H1 (cell line): ENCODE measurements at regions not wholly inside any gene's neighbourhood (a gene's known extent, or its start where the extent isn't known, plus 50 kb on each side); places are given as distances from the start of the nearest gene placed in this dataset.

Experiments used
- CTCF ChIA-PET: fragments of 300-600 bp; sonication (Branson Sonifier 250); formaldehyde crosslinking; loops from one replicate; lab custom pipeline; 2021; ENCODE audit not compliant: partially characterized antibody; lab: Charles Lee
- POLR2A ChIA-PET: fragments of 300-600 bp; sonication (Branson Sonifier 250); formaldehyde crosslinking; loops from one replicate; lab custom pipeline; 2021; ENCODE audit warnings: inconsistent platforms; ENCODE audit not compliant: partially characterized antibody; lab: Charles Lee
- DNase-seq, 2 experiments: peaks; one replicate each; pipeline versions ENCODE4 v3.0.0 to v3.0.0-alpha.2; 2010 to 2022; ENCODE audit warnings: low spot score in 2 of 2, low read depth in 1 of 2, mixed read lengths in 1 of 2
- FAIRE-seq: peaks from 2 replicates; lab custom pipeline; 2011; peaks lifted over from hg19 to GRCh38; lab: Jason Lieb, UNC
- H2AFZ ChIP-seq: 2 replicates; pipeline ENCODE4 v1.8.1; 2012; ENCODE audit warnings: low read length, inconsistent platforms
- H2AK5ac ChIP-seq: 2 replicates; pipeline ENCODE4 v1.6.1; 2013; ENCODE audit warnings: low read depth, low read length
- H2BK120ac ChIP-seq: replicated peaks from 2 replicates; pipeline ENCODE3; 2013; ENCODE audit warnings: low read depth, low read length, inconsistent platforms
- H2BK12ac ChIP-seq: 2 replicates; pipeline ENCODE4 v1.6.1; 2013; ENCODE audit warnings: low read depth, low read length
- H2BK15ac ChIP-seq: 2 replicates; pipeline ENCODE4 v1.6.1; 2013; ENCODE audit warnings: low read length
- H2BK20ac ChIP-seq: 2 replicates; pipeline ENCODE4 v1.6.1; 2013; ENCODE audit warnings: low read length
- H2BK5ac ChIP-seq: 2 replicates; pipeline ENCODE4 v1.6.1; 2013; ENCODE audit warnings: low read depth, low read length
- H3K14ac ChIP-seq: 2 replicates; pipeline ENCODE4 v1.6.1; 2013; ENCODE audit warnings: inconsistent platforms; ENCODE audit not compliant: insufficient read length
- H3K18ac ChIP-seq: 2 replicates; pipeline ENCODE4 v1.6.1; 2013; ENCODE audit warnings: low read length; ENCODE audit errors: extremely low read depth
- H3K23ac ChIP-seq: 2 replicates; pipeline ENCODE4 v1.6.1; 2013; ENCODE audit warnings: inconsistent platforms; ENCODE audit not compliant: insufficient read length
- H3K23me2 ChIP-seq: 2 replicates; pipeline ENCODE4 v1.6.1; 2013; ENCODE audit warnings: low read depth, low read length
- H3K27ac ChIP-seq: 2 replicates; pipeline ENCODE4 v1.6.1; 2011; ENCODE audit warnings: low read depth, low read length, inconsistent platforms
- H3K27me3 ChIP-seq, 4 experiments: replicated peaks in 1 of 4; 1 replicate in 1 of 4; 2 replicates in 3 of 4; pipeline versions ENCODE4 v1.6.1 to v1.8.1; 2011 to 2013; ENCODE audit warnings: low read length in 3 of 4, mild to moderate bottlenecking in 3 of 4, inconsistent platforms in 2 of 4, mixed read lengths in 2 of 4, moderate library complexity in 1 of 4; ENCODE audit not compliant: control insufficient read depth in 3 of 4, insufficient read depth in 3 of 4; ENCODE audit errors: extremely low read depth in 1 of 4
- H3K36me3 ChIP-seq, 4 experiments: 2 replicates each; pipeline versions ENCODE4 v1.6.1 to v1.8.1; 2011 to 2013; ENCODE audit warnings: mild to moderate bottlenecking in 4 of 4, low read length in 3 of 4, moderate library complexity in 2 of 4, control low read depth in 1 of 4, inconsistent platforms in 1 of 4; ENCODE audit not compliant: insufficient read depth in 4 of 4, control insufficient read depth in 2 of 4
- H3K4ac ChIP-seq: replicated peaks from 2 replicates; pipeline ENCODE3; 2013; ENCODE audit warnings: low read length, low read depth, mixed read lengths, inconsistent platforms; ENCODE audit not compliant: insufficient read length
- H3K4me1 ChIP-seq, 4 experiments: replicated peaks in 1 of 4; 1 replicate in 1 of 4; 2 replicates in 3 of 4; pipeline versions ENCODE4 v1.6.1 to v1.8.1; 2011 to 2013; ENCODE audit warnings: low read length in 3 of 4, inconsistent platforms in 2 of 4, mixed read lengths in 1 of 4; ENCODE audit not compliant: insufficient read depth in 4 of 4, control insufficient read depth in 3 of 4
- H3K4me2 ChIP-seq, 2 experiments: 2 replicates each; pipeline versions ENCODE4 v1.6.1 to v1.8.1; 2011 to 2013; ENCODE audit warnings: low read depth in 2 of 2, low read length in 2 of 2, control low read depth in 1 of 2, inconsistent platforms in 1 of 2, mild to moderate bottlenecking in 1 of 2; ENCODE audit not compliant: insufficient read depth in 1 of 2
- H3K4me3 ChIP-seq, 4 experiments: fragments of 200-600, 300-600 bp in 1 of 4; sonication (generic), shearing (Covaris generic), sonication (Bioruptor Twin) in 1 of 4; 2 replicates each; pipeline versions ENCODE4 v1.5.1 to v1.8.1; 2011 to 2016; ENCODE audit warnings: low read length in 4 of 4, low read depth in 3 of 4, control low read depth in 2 of 4, inconsistent platforms in 2 of 4, mild to moderate bottlenecking in 2 of 4, mixed read lengths in 1 of 4, moderate library complexity in 1 of 4; ENCODE audit not compliant: insufficient read depth in 2 of 4; ENCODE audit errors: extremely low read depth in 1 of 4
- H3K56ac ChIP-seq: replicated peaks from 2 replicates; pipeline ENCODE3; 2013; ENCODE audit warnings: low read depth, mild to moderate bottlenecking, mixed read lengths, low read length, inconsistent platforms; ENCODE audit not compliant: insufficient read length
- H3K79me1 ChIP-seq: 2 replicates; pipeline ENCODE4 v1.6.1; 2013; ENCODE audit warnings: low read depth, low read length, control low read depth
- H3K79me2 ChIP-seq, 2 experiments: 2 replicates each; pipeline versions ENCODE4 v1.6.1 to v1.8.1; 2012 to 2013; ENCODE audit warnings: low read length in 2 of 2, mild to moderate bottlenecking in 2 of 2, inconsistent platforms in 1 of 2; ENCODE audit not compliant: insufficient read depth in 2 of 2, control insufficient read depth in 1 of 2
- H3K9ac ChIP-seq, 4 experiments: replicated peaks in 1 of 4; 1 replicate in 1 of 4; 2 replicates in 3 of 4; pipeline versions ENCODE4 v1.6.1 to v1.8.1; 2011 to 2013; ENCODE audit warnings: low read depth in 3 of 4, low read length in 3 of 4, control low read depth in 2 of 4, mild to moderate bottlenecking in 2 of 4, moderate library complexity in 2 of 4, inconsistent platforms in 1 of 4; ENCODE audit errors: extremely low read depth in 1 of 4
- H3K9me3 ChIP-seq, 2 experiments: 2 replicates each; pipeline versions ENCODE4 v1.6.1 to v1.8.1; 2012 to 2013; ENCODE audit warnings: mild to moderate bottlenecking in 2 of 2, moderate library complexity in 2 of 2, control low read depth in 1 of 2, inconsistent platforms in 1 of 2, low read depth in 1 of 2, low read length in 1 of 2, mixed read lengths in 1 of 2; ENCODE audit not compliant: insufficient read depth in 2 of 2
- H4K20me1 ChIP-seq, 2 experiments: replicated peaks in 1 of 2; 2 replicates each; pipeline versions ENCODE3 to v1.8.1; 2011 to 2013; ENCODE audit warnings: inconsistent platforms in 2 of 2, low read length in 2 of 2, mild to moderate bottlenecking in 1 of 2; ENCODE audit not compliant: insufficient read depth in 2 of 2, control insufficient read depth in 1 of 2
- H4K5ac ChIP-seq: 2 replicates; pipeline ENCODE4 v1.6.1; 2013; ENCODE audit warnings: low read length, low read depth, mixed read lengths, inconsistent platforms; ENCODE audit not compliant: insufficient read length
- H4K8ac ChIP-seq: 2 replicates; pipeline ENCODE4 v1.8.0; 2013; ENCODE audit warnings: mild to moderate bottlenecking, moderate library complexity, low read length, inconsistent platforms; ENCODE audit not compliant: insufficient read depth; ENCODE audit errors: extremely low read depth
- H4K91ac ChIP-seq: replicated peaks from 2 replicates; pipeline ENCODE3; 2013; ENCODE audit warnings: low read length, mixed read lengths, inconsistent platforms; ENCODE audit not compliant: insufficient read length
- ASH2L ChIP-seq: fragments of 200-600, 300-600 bp; sonication (generic); IDR thresholded peaks from one replicate; pipeline ENCODE4 v1.7.1; 2017; ENCODE audit warnings: low read length
- ATF3 ChIP-seq: IDR thresholded peaks from 2 replicates; pipeline ENCODE4 v1.6.1; 2011; ENCODE audit warnings: low read depth, mild to moderate bottlenecking, low read length; ENCODE audit not compliant: insufficient read depth
- BACH1 ChIP-seq: IDR thresholded peaks from 2 replicates; pipeline ENCODE4 v1.6.1; 2012; ENCODE audit warnings: low read length, improper control_type of control experiment
- BCL11A ChIP-seq, 2 experiments: IDR thresholded peaks; one replicate each; pipeline ENCODE4 v1.6.1; 2011; ENCODE audit warnings: low read depth in 2 of 2, low read length in 2 of 2, mild to moderate bottlenecking in 2 of 2
- BRCA1 ChIP-seq: IDR thresholded peaks from 2 replicates; pipeline ENCODE4 v1.6.1; 2012; ENCODE audit warnings: low read depth, low read length, improper control_type of control experiment
- CTBP2 ChIP-seq: IDR thresholded peaks from 2 replicates; pipeline ENCODE4 v1.7.0; 2011; ENCODE audit warnings: borderline replicate concordance, mild to moderate bottlenecking, moderate library complexity, mixed read lengths, low read length; ENCODE audit not compliant: insufficient read depth, insufficient read length
- EP300 ChIP-seq, 2 experiments: IDR thresholded peaks; 1 replicate in 1 of 2; 2 replicates in 1 of 2; pipeline ENCODE4 v1.6.1; 2011 to 2012; ENCODE audit warnings: low read depth in 2 of 2, low read length in 2 of 2, mild to moderate bottlenecking in 2 of 2, borderline replicate concordance in 1 of 2, inconsistent platforms in 1 of 2, moderate library complexity in 1 of 2
- FOSL1 ChIP-seq: IDR thresholded peaks from 2 replicates; pipeline ENCODE4 v1.6.1; 2011; ENCODE audit warnings: mild to moderate bottlenecking, low read depth, low read length, moderate library complexity; ENCODE audit not compliant: insufficient read depth
- MAX ChIP-seq: IDR thresholded peaks from 2 replicates; pipeline ENCODE4 v1.6.1; 2012; ENCODE audit warnings: inconsistent platforms
- PHF8 ChIP-seq: fragments of 200-600 bp; sonication (generic); conservative IDR thresholded peaks from 2 replicates; pipeline ENCODE4 v1.7.1; 2012; ENCODE audit warnings: low read depth, mild to moderate bottlenecking, inconsistent platforms, low read length, moderate library complexity
- RAD21 ChIP-seq, 2 experiments: IDR thresholded peaks in 1 of 2; conservative IDR thresholded peaks in 1 of 2; 2 replicates each; pipeline ENCODE4 v1.6.1; 2011; ENCODE audit warnings: low read depth in 2 of 2, low read length in 2 of 2, improper control_type of control experiment in 1 of 2, inconsistent platforms in 1 of 2, mild to moderate bottlenecking in 1 of 2, moderate library complexity in 1 of 2
- SP4 ChIP-seq: IDR thresholded peaks from 2 replicates; pipeline ENCODE4 v1.6.1; 2012; ENCODE audit warnings: low read length, inconsistent platforms
- TAF1 ChIP-seq: IDR thresholded peaks from 2 replicates; pipeline ENCODE4 v1.6.1; 2011; ENCODE audit warnings: mild to moderate bottlenecking, low read depth, low read length
- TAF7 ChIP-seq: optimal IDR thresholded peaks from 2 replicates; pipeline ENCODE3; 2011; ENCODE audit warnings: low read depth, mild to moderate bottlenecking, inconsistent platforms, low read length, moderate library complexity, borderline replicate concordance
- WGBS, 2 experiments: shearing (Covaris generic) in 1 of 2; methylation state at CpG; one replicate each; pipeline versions ENCODE4 v1.1.6 to v1.1.7; 2013 to 2015; ENCODE audit warnings: low lambda C conversion rate in 2 of 2, mixed read lengths in 2 of 2, inconsistent platforms in 1 of 2, low coverage in 1 of 2, missing lambda C conversion rate in 1 of 2; ENCODE audit not compliant: insufficient replicate concordance in 2 of 2, insufficient coverage in 1 of 2, insufficient read length in 1 of 2; ENCODE audit errors: extremely low coverage in 1 of 2, missing lambda C conversion rate in 1 of 2; 5-methylcytosine and 5-hydroxymethylcytosine counted together

- no peak overlapping the region for H3K14ac ChIP-seq
- 61% methylated on average over 5 of the region's 5 CpGs; no CpG with 5 or more reads in 1 of the 2 experiments for WGBS, 2 experiments
- DNase-seq (no peak), FAIRE-seq (no peak)
- H2BK20ac ChIP-seq: no peak overlapping the region
- no peak overlapping the region for H2AFZ ChIP-seq
- no peak overlapping the region for H3K56ac ChIP-seq
- H4K20me1 ChIP-seq: no peaks in the 10 kb centered on the region
- H3K9ac ChIP-seq: no peak overlapping the region
- H3K9me3 ChIP-seq: no peaks in the 10 kb centered on the region
- no peak overlapping the region for H2BK5ac ChIP-seq
- H3K4me2 ChIP-seq: no peak overlapping the region
- no peak overlapping the region for H2BK15ac ChIP-seq
- H3K79me2 ChIP-seq: no peaks in the 10 kb centered on the region
- H3K18ac ChIP-seq: no peak overlapping the region
- ChIA-PET POLR2A (no interaction called here), CTCF (interaction anchor here (0.7 to 1.1 kb wide), 5 partner anchors 9 to 334 kb away, joined by 3 read pairs; no protein-coding TSS in a partner anchor)
- no peaks in the 10 kb centered on the region for H3K4me1 ChIP-seq
- H3K23me2 ChIP-seq: no peaks in the 10 kb centered on the region
- H2AK5ac ChIP-seq: no peak overlapping the region
- no peak overlapping the region for H3K4ac ChIP-seq
- no peak overlapping the region for H3K23ac ChIP-seq
- no peak overlapping the region for H2BK120ac ChIP-seq
- H4K91ac ChIP-seq: no peak overlapping the region
- H4K8ac ChIP-seq: no peak overlapping the region
- H2BK12ac ChIP-seq: no peak overlapping the region
- H3K79me1 ChIP-seq: no peaks in the 10 kb centered on the region
- no peaks in the 10 kb centered on the region for H3K27me3 ChIP-seq
- H3K36me3 ChIP-seq: no peaks in the 10 kb centered on the region
- H3K27ac ChIP-seq: no peak overlapping the region
- H4K5ac ChIP-seq: no peak overlapping the region
- H3K4me3 ChIP-seq: no peak overlapping the region
- TF ChIP-seq RAD21 (IDR thresholded peaks at IDR 0.05 in 1 of 2, conservative IDR thresholded peaks at IDR 0.05 in 1 of 2; ENCODE audit: low read depth in 2 of 2, low read length in 2 of 2): no peak
- TF ChIP-seq EP300 (IDR thresholded peaks at IDR 0.05; ENCODE audit: borderline replicate concordance in 1 of 2, low read depth in 2 of 2, low read length in 2 of 2): no peak
- no peak for TF ChIP-seq BRCA1
- no peak for TF ChIP-seq TAF7
- TF ChIP-seq PHF8: no peak
- TF ChIP-seq TAF1: no peak
- no peak for TF ChIP-seq ASH2L
- TF ChIP-seq BCL11A (IDR thresholded peaks at IDR 0.05; ENCODE audit: low read depth in 2 of 2, low read length in 2 of 2): no peak
- TF ChIP-seq BACH1: no peak
- no peak for TF ChIP-seq SP4
- no peak for TF ChIP-seq ATF3
- no peak for TF ChIP-seq CTBP2
- no peak for TF ChIP-seq FOSL1
- TF ChIP-seq MAX: no peak
Observed at GRCh38 chr6:6978731-6979130, 129.0 kb upstream of the RREB1 start.
